HCEC 1CT (cell line): ENCODE measurements at regions not wholly inside any gene's neighbourhood (a gene's known extent, or its start where the extent isn't known, plus 50 kb on each side); places are given as distances from the start of the nearest gene placed in this dataset.
"Not testable (repeated sequence)": the region's sequence is repeated elsewhere in the genome, so short reads cannot be mapped to it uniquely, and the experiment has no call there.

Experiments
- DNase-seq: peaks from one replicate; pipeline ENCODE4 v3.0.0-alpha.2; 2017

DNA sequence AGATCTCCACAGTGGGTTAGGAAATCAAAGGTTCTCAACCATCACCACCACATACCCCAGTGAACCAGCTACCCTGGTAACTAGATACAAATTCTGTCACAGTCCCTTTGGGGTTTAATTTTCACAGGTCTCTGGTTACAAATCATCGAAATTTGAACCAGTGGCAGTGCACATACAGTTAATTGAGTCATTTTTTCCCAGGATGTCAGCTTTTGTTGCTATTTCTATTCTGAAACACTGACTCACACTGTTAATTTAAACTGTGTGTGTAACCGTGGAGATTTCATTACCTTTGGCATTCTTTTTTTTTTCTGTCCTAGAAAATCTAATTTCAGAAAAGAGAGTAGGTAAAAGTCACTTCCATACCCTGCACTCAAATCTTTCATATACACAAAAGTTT is 511.5 kb downstream of the TOX3 start:
- no peak for DNase-seq

DNA sequence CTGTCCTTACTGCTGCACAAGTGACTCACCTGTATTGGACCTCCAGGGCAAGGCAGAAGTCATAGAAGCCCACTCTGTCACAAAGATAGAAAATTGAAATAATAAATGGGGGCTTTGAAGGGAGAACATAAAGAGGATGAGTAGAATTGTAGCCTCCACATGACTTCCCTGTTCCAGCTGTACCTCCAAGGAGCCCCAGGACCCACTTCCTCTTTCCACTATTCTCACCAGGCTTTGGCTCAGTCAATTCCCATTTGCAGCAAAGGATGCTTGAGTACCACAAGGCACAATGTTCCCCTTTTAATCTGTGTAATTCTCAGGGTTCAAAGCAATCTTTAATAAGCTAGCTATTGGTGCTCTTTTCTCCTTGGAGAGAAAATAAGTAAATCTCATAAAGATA is 512.1 kb downstream of the TOX3 start:
- DNase-seq: no peak

DNA sequence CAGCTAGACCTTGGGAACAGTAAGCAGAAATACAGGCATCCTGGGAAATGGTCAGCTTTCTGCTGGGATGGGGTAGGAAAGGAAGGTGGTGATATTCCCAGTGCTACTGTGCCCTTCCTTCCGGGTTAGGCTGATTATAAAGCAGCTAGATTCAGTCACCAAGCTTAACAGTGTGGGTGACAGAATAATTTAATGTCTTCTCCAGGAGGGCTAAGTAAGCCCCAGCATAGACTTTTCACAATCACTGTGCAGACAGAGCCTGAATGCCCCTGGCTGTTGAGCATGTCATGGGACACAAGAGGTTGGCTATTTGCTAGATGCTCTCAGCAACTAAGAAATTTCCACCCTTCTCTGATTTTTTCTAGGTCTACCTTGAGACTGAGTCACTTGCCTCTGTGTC is 513.0 kb downstream of the TOX3 start:
- no peak for DNase-seq

DNA sequence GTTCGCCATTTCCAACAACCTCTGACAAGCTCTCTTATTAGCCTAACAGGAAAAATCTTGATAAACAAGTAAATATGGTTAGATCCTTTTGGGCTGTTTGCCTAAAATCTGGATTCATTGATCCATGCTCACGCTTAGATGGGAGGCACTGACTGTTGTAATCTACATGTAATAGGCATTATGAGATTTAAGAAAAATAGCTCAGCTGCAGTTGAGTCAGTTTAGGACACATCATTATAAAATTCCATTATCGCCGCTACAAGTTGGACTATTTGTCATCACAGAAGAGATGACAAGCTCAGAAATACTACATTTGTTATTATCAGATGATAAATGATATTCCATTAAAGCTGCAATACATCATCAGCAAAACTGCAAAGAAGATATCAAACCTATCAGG is 524.0 kb downstream of the TOX3 start:
- no peak for DNase-seq

DNA sequence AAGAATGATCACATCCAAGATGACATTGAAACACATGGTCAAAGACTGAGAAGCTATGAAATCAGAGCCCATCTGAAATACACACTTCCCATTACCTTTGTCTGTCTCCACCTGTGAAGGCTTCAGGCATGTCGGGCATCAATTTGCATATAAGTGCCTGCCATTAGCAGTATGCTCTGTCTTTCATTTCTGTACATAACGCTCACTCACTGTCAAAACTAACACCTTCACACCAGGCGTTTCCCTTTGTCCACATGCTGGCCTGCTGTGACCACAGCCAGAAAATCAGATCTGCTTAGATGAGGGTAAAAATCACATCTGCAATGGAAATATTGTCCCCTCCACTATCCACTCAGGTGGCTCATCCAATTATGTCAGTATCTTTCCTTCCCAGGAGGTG is 524.8 kb downstream of the TOX3 start:
- DNase-seq: no peak

DNA sequence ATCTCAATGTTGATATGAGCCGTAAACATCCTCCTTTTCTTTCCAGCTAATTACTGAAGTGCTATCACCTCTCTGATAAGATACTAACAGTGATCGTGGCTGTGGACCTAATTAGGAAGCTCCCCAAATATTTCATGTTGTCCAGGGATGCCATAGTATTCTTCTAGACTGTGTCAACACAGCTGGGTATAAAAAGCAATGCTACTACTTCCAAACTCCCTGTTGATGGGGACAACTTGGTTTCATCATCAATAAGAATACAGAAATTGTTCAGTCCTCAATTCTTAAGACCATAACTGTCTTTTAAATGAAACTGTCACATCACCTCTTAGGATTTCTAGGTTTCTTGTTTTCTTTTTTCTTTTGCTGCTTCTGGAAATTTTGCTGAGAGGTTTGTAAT is 530.6 kb downstream of the TOX3 start:
- DNase-seq: no peak

DNA sequence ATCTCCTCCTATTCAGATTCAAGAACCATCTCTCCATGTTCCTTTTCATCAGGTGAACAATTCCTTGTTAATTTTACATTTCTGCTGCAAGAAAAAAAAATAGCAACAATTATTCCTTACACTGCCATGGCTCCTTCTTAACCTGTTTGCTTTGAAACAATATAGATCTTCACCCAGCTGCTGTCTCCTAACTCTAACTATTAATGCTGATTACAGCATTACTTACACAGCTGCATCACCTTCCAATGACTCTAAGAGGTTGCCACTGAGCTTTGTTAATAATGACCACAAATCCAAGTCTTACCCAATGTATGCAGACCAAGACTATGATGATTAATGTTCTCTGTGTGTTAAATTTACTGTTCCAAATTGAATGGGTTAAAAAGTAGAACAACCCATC is 541.4 kb downstream of the TOX3 start:
- no peak for DNase-seq

DNA sequence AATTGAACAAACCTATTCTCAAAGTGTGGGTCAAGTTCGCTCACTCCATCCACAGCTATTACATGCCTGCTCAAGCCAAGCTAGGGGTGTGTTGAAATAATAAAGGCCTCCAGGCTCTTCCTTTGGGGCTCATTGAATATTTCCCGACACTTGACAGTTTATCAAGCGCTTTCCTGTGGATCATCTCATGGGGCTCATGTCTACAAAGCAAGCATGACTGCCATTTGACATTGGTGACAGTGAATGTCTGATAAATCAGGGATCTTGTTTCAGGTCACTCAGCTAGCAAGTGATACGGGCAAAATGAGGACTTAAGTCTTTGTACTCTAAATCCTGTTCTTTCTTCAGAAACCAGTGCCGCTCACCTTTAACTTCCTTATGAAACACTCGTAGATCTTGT is 542.6 kb downstream of the TOX3 start:
- no peak for DNase-seq

DNA sequence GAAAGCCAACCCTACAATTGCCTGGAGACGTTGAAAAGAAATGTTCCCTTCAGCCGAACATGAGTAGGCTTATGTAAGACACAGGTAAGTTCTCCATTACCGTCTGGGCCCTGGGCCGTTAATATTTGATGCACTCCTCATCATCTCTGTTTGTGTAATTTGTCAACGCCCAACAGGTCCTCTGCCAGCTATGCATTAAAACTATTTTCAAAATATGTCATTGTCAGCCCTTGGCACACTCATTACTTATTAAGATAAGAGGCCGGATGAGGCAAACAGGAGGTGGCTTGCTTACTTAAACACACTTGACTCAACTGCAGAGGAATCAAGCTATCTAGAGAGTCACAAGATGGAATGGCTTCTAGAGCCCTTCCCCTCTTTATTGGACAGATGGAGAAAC is 544.9 kb downstream of the TOX3 start:
- DNase-seq: no peak

DNA sequence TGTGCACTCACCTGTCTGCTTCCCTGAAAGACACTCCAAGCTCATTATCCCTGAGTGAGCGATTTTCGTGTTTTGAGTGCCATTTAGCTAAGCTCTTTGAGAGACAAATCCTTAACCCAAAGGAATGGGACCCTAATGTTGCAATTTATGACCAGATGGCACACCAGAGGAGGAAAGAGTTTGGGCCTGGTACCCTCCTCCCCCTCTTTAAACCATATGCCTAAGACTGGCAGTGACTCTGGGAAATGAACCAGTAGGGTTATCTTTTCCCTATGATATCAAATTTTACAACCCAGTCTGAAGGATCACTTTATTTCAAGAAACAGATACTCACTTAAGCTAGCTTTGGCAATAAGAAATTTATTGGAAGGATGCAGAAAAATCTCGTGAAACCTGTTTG is 550.4 kb downstream of the TOX3 start:
- no peak for DNase-seq

DNA sequence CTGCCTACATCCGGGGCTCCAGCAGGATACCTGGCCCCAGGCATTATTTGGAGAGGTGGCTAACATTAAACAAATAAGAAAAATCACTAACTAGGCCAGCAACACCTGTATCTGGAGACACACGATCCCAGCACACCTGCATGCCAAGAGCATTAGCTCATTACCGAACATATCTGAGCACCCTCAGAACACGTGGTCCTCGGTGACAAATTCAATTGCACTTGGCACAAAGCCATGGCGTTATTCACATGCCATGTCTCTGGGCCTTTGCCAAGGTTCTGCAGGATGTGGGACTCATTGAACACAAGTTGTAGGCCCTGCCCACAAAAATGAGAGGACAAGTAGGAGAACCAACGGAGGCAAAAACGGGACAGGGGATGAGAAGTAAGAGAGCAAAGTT is 552.3 kb downstream of the TOX3 start:
- DNase-seq: no peak

DNA sequence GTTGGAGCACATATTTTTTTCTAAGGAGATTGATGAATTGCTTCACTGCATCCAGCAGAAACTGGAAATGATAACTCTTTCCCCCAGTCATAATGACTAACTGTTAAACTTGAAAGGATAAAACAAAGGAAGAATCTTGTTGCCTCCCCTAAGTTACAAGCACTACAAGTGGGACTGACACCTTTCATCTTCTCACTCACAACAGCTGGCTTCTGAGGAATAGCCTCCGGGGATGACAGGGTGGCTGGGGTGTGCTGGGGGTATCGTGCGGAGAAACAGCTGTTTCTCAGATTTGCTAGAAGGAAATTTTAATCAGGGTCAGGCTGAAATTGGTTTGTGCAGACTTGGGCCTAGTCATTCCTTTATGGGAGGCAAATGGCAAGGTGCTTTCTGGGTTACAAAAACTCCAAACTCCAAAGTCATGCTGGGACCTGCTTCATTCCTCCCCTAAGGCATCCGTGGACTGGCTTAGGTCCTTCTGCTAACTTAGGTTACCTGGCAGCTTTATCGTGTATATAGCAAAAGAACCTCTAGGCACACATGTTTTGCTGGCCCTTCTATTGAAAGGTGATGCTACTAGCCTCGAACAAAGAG is 557.2 kb downstream of the TOX3 start:
- no peak for DNase-seq

DNA sequence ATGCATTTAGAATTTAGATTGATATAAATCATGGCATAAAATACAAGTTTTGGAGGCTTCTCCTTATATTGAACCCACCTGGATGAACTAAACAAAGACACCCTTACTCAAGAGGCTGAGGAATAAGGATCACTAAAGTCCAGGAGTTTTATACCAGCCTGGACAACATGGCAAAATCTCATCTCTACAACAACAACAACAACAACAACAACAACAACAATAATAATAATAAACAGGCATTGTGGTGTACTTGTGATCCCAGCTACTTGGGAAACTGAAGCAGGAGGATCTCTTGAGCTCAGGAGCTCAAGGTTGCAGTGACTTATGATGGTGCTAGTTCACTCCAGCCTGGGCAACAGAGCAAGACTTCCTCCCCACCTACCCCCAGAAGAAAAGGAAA is 558.0 kb downstream of the TOX3 start:
- no peak for DNase-seq

DNA sequence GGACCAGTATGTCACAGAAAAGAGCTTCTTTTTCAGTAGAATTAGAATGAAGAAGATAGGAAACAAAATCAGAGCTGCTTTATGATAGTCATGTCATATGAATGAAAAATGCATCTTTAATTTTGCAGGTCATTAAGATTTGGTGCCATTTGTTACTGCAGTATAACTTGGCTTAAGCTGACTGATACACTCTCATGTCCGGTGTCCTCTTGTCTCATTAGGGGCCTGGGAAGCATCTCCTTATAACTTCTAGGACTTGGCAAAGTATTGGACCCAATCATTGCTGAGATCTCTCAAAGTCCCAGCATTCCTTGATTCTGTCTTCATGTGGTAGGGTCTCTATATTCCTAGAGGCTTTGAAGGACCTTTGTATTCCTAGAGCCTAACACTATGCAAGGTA is 559.4 kb downstream of the TOX3 start:
- DNase-seq: no peak

DNA sequence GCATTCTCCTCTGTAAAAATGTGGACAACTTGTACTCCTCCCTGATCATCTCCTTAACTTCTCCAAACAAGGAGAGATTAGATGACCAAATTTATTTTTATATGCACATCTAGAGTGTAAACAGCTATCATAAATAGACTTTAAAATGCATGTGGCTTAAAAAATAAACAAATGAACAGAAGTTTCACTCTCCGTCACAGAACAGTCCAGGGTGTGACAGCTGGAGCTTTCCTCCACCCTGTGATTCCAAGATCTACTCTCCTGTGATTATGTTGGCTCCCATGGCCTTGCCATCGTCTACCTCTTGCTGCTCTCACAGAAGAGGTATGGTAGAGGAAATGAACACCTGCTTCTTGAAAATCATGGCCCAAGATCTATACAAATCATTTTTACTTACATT is 560.2 kb downstream of the TOX3 start:
- DNase-seq: no peak

DNA sequence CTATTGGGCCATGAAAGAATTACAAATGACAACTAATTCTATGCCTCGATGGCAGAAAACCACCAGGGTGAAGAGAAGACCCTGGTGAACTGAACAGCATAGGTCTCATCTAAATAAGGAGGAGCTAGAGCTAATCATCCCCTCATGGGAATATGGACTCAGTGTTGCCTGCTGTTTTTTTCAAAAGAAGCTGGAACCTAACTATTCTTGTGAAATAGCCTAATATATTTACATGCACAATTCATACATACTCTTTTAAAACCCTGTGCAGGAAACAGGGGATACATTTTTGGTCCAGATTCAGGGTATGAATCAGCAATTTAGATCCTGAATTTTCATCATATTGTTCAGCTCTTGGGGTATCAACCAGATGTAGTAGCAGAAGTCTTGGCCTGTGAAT is 560.6 kb downstream of the TOX3 start:
- DNase-seq: no peak

DNA sequence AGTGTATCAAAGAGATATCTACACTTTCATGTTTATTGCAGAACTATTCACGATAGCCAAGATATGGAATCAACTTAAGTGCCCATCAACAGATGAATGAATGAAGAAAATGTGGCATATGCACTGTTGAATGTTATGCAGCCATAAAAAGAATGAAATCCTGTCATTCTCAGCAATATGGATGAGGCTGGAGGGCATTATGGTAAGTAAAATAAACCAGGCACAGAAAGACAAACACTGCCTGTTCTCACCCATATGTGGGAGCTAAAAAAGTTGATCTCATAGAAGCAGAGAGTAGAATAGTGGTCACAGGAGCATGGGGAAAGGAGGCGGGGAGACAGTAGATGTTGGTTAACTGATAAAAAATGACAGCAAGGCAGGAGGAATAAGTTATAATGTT is 561.8 kb downstream of the TOX3 start:
- no peak for DNase-seq

DNA sequence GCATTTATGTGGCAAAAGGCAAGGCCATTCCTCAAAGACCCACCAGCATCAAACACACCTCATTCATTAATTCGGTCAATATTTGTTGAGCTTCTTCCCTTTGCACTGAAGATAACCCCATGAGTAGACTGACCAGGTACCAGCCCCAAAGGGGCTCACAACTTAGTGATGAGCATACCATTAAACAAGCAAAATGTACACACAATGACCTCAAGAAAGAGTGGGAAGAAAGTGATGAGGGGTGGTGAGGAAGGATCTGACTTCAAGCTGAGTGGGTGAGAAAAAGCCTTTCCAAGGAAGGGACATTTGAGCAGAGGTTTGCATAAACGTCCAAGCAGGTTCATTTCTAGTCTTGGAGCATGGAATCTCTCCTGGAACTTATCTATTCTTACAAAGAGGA is 562.5 kb downstream of the TOX3 start:
- DNase-seq: no peak

DNA sequence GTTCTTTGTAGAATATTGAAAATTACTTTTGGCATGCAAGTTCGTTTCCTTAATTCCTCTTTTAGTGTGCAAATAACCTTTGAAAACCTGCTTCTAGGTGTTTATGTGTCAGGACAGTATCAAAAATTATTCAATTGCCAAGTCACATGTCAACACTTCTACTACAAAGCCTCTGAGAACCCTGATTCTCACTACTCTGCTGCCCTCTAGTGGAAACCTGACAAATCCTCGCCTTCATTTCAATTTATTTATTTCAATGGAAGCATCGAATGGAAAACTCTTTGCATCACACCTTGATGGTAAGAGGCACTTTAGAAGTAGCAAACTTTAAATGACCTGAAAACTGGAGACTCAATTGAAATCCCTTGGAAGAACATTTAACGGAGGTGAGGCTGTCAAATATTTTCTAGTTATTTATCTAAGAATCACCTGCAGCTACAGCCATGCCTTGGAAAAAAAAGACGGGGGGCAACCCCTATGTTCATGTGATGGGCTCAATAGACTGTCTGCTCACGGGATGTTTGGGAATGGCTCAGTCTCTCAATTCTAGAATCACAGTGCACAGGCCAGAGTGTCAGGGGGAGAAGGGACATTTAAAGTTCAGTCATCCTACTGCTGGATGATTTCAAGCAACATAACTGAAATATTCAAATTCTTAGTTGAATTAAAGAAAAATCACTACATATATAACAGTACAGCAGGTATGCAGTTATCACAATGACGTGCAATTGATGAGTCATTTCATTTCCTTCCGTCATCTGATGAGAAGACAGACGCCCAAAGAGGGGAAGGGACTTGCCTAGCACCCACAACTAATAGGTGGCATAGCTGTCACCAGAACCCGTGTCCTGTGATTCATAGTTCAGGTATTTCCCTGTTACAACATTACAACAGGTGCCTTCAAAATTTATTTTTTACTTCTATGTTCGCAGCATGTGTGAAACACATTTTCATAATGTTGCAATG is 563.9 kb downstream of the TOX3 start:
- DNase-seq: peak; percentile 65

DNA sequence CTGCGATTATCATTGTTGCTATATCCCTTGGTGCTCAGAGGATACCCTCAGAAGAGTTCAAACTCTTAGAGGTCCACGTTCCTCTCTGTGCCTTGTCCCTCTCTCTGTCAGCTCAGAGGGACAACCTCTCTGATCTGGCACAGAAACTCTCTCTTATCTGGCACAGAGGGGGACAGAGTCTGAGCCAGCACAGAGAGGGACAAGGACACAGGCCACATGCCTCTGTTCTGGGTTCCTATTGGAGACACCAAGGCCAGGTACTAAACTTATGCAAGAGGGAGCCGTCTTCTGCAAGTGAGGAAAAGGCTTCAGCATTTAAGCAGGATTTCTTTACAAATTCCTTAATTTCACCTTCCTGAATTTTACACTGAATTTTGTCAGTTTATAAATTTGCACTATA is 565.2 kb downstream of the TOX3 start:
- no peak for DNase-seq

DNA sequence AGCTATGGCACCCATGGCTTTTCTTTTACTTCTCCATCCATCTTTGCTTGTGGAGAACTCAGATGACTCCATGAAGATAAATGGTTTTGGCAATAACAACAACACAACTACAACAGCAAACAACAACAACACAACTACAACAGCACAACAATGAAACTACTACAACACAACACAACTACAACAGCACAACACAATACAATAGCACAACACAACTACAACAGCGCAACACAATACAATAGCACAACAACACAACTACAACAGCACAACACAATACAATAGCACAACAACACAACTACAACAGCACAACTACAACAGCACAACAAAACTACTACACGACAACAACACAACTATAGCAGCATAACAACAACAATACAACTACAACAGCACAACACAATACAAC is 569.4 kb downstream of the TOX3 start:
- DNase-seq: not testable (repeated sequence)

DNA sequence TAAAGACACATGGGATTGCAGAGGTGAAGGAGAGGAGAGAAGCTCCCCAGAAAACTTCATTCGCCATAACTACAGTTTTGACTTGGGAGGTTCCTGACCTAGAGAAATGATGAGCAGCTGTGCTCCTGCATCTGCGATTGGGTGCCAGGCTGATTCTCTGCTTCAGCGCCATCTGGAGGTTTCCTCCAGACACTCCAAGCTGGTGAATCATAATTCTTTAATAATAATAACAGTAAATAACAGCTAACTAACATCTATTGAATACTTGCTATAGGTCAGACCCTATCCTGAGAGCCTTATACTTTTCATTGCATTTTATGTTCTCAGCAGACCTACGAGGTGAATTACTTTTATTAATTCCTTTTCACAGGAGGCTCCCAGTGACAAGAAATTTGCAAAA is 575.8 kb downstream of the TOX3 start:
- DNase-seq: peak; percentile 63

DNA sequence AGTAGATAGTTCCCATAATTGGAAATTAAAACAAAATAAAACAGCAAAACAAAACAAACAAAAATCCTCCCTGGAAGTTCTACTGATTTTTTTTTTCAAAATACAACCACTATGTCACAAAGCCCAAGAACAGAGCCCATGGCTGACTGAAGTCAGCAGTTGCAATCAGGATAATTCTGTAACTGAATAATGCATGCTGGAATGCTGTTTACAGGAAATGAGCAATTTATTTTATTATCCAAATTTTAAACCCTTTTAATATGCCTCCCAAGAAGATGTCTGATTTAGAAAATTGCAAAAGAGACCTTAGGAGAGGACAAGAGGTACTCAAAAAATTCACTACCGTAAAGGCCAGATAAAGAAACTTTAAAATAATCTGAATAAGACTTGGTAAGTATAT is 578.2 kb downstream of the TOX3 start:
- peak; percentile 75 for DNase-seq

DNA sequence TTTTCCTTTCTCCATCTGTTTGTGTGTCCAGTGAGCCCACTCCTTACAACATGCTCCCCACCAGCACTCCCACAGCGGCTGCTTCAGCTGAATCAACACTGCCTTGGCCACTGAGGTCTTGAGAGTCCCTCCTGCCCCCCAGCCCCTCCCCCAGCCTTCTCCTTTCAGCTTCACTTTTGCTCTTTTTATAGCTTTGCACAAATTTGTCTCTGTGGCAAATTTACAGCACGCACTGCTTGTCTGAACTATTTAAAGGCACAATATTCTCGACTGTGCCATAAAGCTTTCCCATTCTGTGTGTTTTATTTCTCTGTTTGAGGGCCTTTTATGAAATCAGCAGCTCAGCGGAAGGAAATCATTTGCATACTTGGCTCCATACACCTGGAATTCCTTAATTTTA is 579.3 kb downstream of the TOX3 start:
- no peak for DNase-seq

DNA sequence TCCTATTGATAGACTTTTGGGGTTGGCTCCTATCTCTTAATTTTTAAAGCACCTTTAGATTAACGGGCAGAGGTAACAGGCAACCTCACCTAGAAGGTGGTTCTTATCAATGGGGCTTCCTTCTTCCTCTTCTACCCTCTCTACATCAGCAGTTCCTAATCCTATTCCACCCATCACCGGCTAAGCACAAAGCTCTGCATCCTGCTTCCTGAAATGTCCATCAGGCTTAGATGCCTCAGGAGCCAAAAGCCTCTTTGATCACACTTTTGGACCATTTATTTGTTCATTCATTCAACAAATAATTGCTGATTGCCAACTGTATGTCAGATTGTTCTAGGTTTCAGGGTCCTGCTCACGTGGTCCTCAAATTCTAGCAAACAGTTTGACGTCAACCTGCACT is 586.0 kb downstream of the TOX3 start:
- DNase-seq: no peak
